AG09319 (cell line): ENCODE measurements at regions not wholly inside any gene's neighbourhood (a gene's known extent, or its start where the extent isn't known, plus 50 kb on each side); places are given as distances from the start of the nearest gene placed in this dataset.

ENCODE experiments used
- DNase-seq: peaks from one replicate; pipeline ENCODE4 v3.0.0-alpha.2; 2010; ENCODE audit warnings: low read depth; ENCODE audit errors: extremely low read depth
- CTCF ChIP-seq: IDR thresholded peaks from 2 replicates; pipeline ENCODE4 v1.5.1; 2011; ENCODE audit warnings: low read depth, mild to moderate bottlenecking, inconsistent platforms, low read length, moderate library complexity

GRCh38 chr12:20039562-20039961 lies 328.8 kb upstream of the PDE3A start:
- TF ChIP-seq CTCF, result no peak
- DNase-seq, result no peak

- DNase-seq, result no peak
- TF ChIP-seq CTCF, result no peak
Measured at GRCh38 chr12:20040184-20040583, 328.2 kb upstream of the PDE3A start.

GRCh38 chr12:20040831-20041230 lies 327.5 kb upstream of the PDE3A start:
- no peak for TF ChIP-seq CTCF
- no peak for DNase-seq

- TF ChIP-seq CTCF, result no peak
- DNase-seq, result no peak
Measured at GRCh38 chr12:20044351-20044750, 324.0 kb upstream of the PDE3A start.

GRCh38 chr12:20044846-20045245 lies 323.5 kb upstream of the PDE3A start:
- no peak for DNase-seq
- no peak for TF ChIP-seq CTCF

GRCh38 chr12:20047901-20048300 lies 320.4 kb upstream of the PDE3A start:
- no peak for TF ChIP-seq CTCF
- DNase-seq, result no peak

- no peak for TF ChIP-seq CTCF
- DNase-seq, result no peak
Measured at GRCh38 chr12:20050221-20050620, 318.1 kb upstream of the PDE3A start.
